ENCODE measurements at regions not wholly inside any gene's neighbourhood (a gene's known extent, or its start where the extent isn't known, plus 50 kb on each side); places are given as distances from the start of the nearest gene placed in this dataset.

DNA sequence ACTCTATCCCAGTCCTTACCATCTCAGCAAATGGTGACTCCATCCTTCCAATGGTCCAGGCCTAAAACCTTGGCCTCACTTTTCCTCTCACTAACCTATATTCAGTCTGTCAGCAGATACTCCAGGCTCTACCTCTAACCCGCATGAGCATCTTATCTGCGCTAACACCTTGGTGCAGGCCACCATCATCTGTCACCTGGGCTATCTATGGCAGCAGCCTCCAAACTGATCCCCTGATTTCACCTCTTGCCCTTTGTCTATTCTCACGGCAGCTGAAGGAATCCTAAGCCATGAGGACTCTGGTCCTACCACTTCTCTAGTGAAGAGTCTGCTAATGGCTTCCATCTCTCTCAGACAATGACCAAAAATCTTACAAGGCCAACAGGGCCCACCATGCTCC lies 57.9 kb upstream of the CCL1 start:
- TF ChIP-seq, protein P1, sequence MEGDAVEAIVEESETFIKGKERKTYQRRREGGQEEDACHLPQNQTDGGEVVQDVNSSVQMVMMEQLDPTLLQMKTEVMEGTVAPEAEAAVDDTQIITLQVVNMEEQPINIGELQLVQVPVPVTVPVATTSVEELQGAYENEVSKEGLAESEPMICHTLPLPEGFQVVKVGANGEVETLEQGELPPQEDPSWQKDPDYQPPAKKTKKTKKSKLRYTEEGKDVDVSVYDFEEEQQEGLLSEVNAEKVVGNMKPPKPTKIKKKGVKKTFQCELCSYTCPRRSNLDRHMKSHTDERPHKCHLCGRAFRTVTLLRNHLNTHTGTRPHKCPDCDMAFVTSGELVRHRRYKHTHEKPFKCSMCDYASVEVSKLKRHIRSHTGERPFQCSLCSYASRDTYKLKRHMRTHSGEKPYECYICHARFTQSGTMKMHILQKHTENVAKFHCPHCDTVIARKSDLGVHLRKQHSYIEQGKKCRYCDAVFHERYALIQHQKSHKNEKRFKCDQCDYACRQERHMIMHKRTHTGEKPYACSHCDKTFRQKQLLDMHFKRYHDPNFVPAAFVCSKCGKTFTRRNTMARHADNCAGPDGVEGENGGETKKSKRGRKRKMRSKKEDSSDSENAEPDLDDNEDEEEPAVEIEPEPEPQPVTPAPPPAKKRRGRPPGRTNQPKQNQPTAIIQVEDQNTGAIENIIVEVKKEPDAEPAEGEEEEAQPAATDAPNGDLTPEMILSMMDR (IDR thresholded peaks at IDR 0.05) = no peak
- no peaks in the 10 kb centered on the region for H3K36me3 Mint-ChIP-seq (ENCODE audit: low read depth)
- no peak overlapping the region for H3K4me3 Mint-ChIP-seq (ENCODE audit: unreplicated experiment)
- no peak overlapping the region for H3K27ac Mint-ChIP-seq (ENCODE audit: unreplicated experiment)
- H3K4me1 Mint-ChIP-seq (ENCODE audit: low read depth) = no peaks in the 10 kb centered on the region
- H3K27me3 Mint-ChIP-seq (ENCODE audit: low read depth) = peaks cover 32% of the 10 kb centered on the region
- DNase-seq (ENCODE audit: low spot score) = no peak
- no peaks in the 10 kb centered on the region for H3K9me3 Mint-ChIP-seq (ENCODE audit: low read depth)

DNA sequence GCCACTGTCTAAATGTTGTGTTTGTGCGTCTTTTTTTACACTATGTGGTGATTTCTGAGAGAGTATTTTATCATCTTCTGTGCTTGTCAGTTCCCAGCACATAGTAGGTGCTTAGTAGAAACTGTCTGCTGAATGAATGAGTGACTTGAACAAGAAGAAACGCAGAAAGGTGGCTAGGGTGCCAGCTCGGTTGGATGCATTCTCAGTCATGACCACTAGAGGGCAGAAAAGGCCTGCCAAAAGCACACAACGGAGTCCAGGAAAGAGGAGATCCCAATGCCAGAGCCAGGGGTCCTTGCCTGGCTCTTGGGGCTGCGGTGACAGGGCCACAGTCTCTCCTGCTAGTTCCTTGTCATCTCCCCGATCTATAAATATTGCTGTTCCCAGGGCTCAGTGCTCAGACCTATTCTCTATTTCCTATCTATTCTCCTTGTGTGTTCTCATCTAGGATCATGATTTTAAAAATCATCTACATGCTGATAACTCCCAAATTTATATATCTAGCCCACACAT lies 57.3 kb upstream of the CCL1 start:
- Mint-ChIP-seq H3K4me1 (ENCODE audit: low read depth) (no peaks in the 10 kb centered on the region), H3K9me3 (ENCODE audit: low read depth) (no peaks in the 10 kb centered on the region), H3K27ac (ENCODE audit: unreplicated experiment) (no peak overlapping the region), H3K27me3 (ENCODE audit: low read depth) (peaks cover 28% of the 10 kb centered on the region), H3K36me3 (ENCODE audit: low read depth) (no peaks in the 10 kb centered on the region), H3K4me3 (ENCODE audit: unreplicated experiment) (no peak overlapping the region)
- no peak for DNase-seq (ENCODE audit: low spot score)
- TF ChIP-seq, protein P1 (IDR thresholded peaks at IDR 0.05) = peak; percentile 93

DNA sequence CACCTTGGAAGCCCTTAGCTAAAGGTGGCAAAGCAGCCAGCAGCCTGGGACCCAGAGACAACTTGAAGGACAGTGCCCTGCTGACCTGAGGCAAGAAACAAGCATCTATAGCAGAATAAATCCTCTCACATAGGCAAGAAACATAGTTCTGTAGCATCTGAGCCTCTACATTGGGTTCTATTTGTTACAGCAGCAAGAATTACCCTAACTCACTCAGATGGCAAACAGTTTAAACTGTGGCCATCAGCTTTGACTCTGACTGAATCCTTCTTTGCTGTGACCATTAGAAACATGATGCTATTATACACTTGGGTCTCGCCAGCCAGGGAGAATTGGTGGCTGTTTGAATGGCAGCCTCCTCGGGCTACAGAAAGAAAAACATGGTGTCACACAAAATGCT lies 53.1 kb upstream of the CCL1 start:
- DNase-seq (ENCODE audit: low spot score) = no peak
- no peaks in the 10 kb centered on the region for H3K9me3 Mint-ChIP-seq (ENCODE audit: low read depth)
- no peaks in the 10 kb centered on the region for H3K4me1 Mint-ChIP-seq (ENCODE audit: low read depth)
- TF ChIP-seq, protein P1 (IDR thresholded peaks at IDR 0.05) = no peak
- peaks cover 19% of the 10 kb centered on the region for H3K27me3 Mint-ChIP-seq (ENCODE audit: low read depth)
- H3K27ac Mint-ChIP-seq (ENCODE audit: unreplicated experiment) = no peak overlapping the region
- no peak overlapping the region for H3K4me3 Mint-ChIP-seq (ENCODE audit: unreplicated experiment)
- H3K36me3 Mint-ChIP-seq (ENCODE audit: low read depth) = no peaks in the 10 kb centered on the region

DNA sequence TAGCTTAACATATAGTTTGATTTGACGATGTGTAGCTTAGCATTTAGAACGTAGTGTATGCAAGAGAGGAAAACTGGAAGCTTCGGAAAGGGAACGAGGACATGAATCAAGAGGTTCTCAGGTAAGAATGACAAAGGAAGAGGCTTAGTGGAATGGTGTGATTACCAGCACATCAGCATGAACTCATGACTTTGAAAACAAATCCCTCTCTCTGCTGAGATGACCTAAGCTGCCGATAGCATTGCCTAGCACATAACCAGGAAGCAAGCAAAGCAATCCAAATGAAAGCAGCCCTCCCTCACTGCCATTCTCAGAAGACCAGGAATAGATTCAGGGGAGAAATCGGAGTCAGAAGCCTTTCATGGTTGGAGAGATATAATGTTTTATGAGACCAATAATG lies 51.3 kb upstream of the CCL1 start:
- TF ChIP-seq, protein P1 (IDR thresholded peaks at IDR 0.05) = no peak
- peaks cover 19% of the 10 kb centered on the region for H3K27me3 Mint-ChIP-seq (ENCODE audit: low read depth)
- no peaks in the 10 kb centered on the region for H3K36me3 Mint-ChIP-seq (ENCODE audit: low read depth)
- H3K4me1 Mint-ChIP-seq (ENCODE audit: low read depth) = no peaks in the 10 kb centered on the region
- H3K4me3 Mint-ChIP-seq (ENCODE audit: unreplicated experiment) = no peak overlapping the region
- no peak overlapping the region for H3K27ac Mint-ChIP-seq (ENCODE audit: unreplicated experiment)
- DNase-seq (ENCODE audit: low spot score) = no peak
- no peaks in the 10 kb centered on the region for H3K9me3 Mint-ChIP-seq (ENCODE audit: low read depth)

DNA sequence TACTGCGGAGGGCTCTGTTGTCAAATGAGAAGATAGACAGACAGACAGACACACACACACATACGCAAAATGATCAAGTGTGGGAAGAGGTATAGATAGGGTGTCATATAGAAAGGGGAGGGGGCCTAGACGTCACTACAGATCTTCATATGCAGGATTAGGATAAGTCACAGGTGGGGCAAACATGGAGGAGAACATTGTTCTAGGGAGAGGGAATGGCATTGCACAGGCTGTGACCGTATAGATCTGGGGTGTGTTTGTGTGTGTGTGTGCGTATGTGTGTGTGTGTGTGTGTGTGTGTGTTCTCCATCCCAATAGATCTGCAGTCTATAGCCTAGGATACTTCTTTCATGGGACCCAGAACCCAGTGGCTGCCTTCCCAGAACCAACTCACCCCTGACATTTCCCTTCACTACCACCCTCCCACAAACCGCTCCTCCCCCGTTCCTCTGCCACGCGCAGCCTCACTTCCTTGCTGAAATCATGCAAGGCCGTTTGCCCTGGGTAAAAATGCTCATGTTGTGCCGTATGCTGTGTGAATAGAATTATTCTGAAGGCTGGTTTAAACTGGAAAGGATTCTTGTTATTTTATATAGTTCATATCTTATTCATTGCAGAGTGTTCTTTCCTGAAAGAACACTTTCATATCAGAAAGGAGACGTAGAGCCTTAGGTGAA lies 50.5 kb upstream of the CCL1 start:
- H3K4me1 Mint-ChIP-seq (ENCODE audit: low read depth) = no peaks in the 10 kb centered on the region
- H3K4me3 Mint-ChIP-seq (ENCODE audit: unreplicated experiment) = no peak overlapping the region
- no peak overlapping the region for H3K27ac Mint-ChIP-seq (ENCODE audit: unreplicated experiment)
- H3K36me3 Mint-ChIP-seq (ENCODE audit: low read depth) = no peaks in the 10 kb centered on the region
- no peaks in the 10 kb centered on the region for H3K9me3 Mint-ChIP-seq (ENCODE audit: low read depth)
- no peak for DNase-seq (ENCODE audit: low spot score)
- TF ChIP-seq, protein P1 (IDR thresholded peaks at IDR 0.05) = no peak
- H3K27me3 Mint-ChIP-seq (ENCODE audit: low read depth) = peaks cover 24% of the 10 kb centered on the region

Data from chondrocyte (in vitro differentiated cells).